GM21381 (cell line): ENCODE measurements at regions not wholly inside any gene's neighbourhood (a gene's known extent, or its start where the extent isn't known, plus 50 kb on each side); places are given as distances from the start of the nearest gene placed in this dataset.

Experiments used
- ATAC-seq: cut with Tn5 transposase; IDR thresholded peaks from one replicate; pipeline ENCODE4 v1.9.1; 2021; ENCODE audit warnings: mild to moderate bottlenecking, moderate library complexity; ENCODE audit not compliant: unreplicated experiment

GRCh38 chr1:3954170-3955169, 54.4 kb upstream of the C1orf174 start:
- no peak for ATAC-seq

GRCh38 chr1:3955196-3955772, 55.2 kb upstream of the C1orf174 start:
- no peak for ATAC-seq

- ATAC-seq, result no peak
Measured at GRCh38 chr1:3956527-3957170, 56.6 kb upstream of the C1orf174 start.

- no peak for ATAC-seq
Measured at GRCh38 chr1:3959361-3959760, 59.3 kb upstream of the C1orf174 start.

GRCh38 chr1:3963554-3963953, 63.5 kb upstream of the C1orf174 start:
- ATAC-seq, result no peak

- ATAC-seq, result no peak
Measured at GRCh38 chr1:3965693-3966092, 65.6 kb upstream of the C1orf174 start.

GRCh38 chr1:3968851-3969250, 68.8 kb upstream of the C1orf174 start:
- no peak for ATAC-seq

- ATAC-seq, result no peak
Measured at GRCh38 chr1:3971981-3972380, 71.9 kb upstream of the C1orf174 start.

- no peak for ATAC-seq
Measured at GRCh38 chr1:3975903-3976630, 76.0 kb upstream of the C1orf174 start.

GRCh38 chr1:3976821-3977220, 76.7 kb upstream of the C1orf174 start:
- ATAC-seq, result no peak

- no peak for ATAC-seq
Measured at GRCh38 chr1:3978196-3978989, 78.3 kb upstream of the C1orf174 start.

- ATAC-seq, result no peak
Measured at GRCh38 chr1:3978990-3979325, 78.9 kb upstream of the C1orf174 start.

- no peak for ATAC-seq
Measured at GRCh38 chr1:3981261-3981660, 81.2 kb upstream of the C1orf174 start.

- no peak for ATAC-seq
Measured at GRCh38 chr1:3981746-3982505, 81.9 kb upstream of the C1orf174 start.

- no peak for ATAC-seq
Measured at GRCh38 chr1:3983181-3983580, 83.1 kb upstream of the C1orf174 start.

GRCh38 chr1:3984586-3984985, 84.5 kb upstream of the C1orf174 start:
- ATAC-seq, result no peak

- no peak for ATAC-seq
Measured at GRCh38 chr1:3986686-3987218, 86.7 kb upstream of the C1orf174 start.

GRCh38 chr1:3987669-3988235, 87.7 kb upstream of the C1orf174 start:
- ATAC-seq, result no peak

- ATAC-seq, result no peak
Measured at GRCh38 chr1:3988431-3988830, 88.4 kb upstream of the C1orf174 start.
